ENCODE measurements at regions not wholly inside any gene's neighbourhood (a gene's known extent, or its start where the extent isn't known, plus 50 kb on each side); places are given as distances from the start of the nearest gene placed in this dataset.

- RAD21 ChIA-PET (ENCODE audit: low non-redundant PET in 1 of 2, low total read pairs in 2 of 2, uncharacterized antibody in 2 of 2, unreplicated experiment in 2 of 2) = no interaction called here
- intact Hi-C loops (cut with micrococcal nuclease) = no loop called here
- TF ChIP-seq FOSL1 (IDR thresholded peaks at IDR 0.05; ENCODE audit: low read depth) (no peak), EZH2 (IDR thresholded peaks at IDR 0.05) (no peak), ZFX (IDR thresholded peaks at IDR 0.05) (no peak), ZBTB33 (IDR thresholded peaks at IDR 0.05; ENCODE audit: extremely low read depth, insufficient replicate concordance, low read length) (no peak), RAD21 (IDR thresholded peaks at IDR 0.05; ENCODE audit: low read depth) (no peak), CBX3 (IDR thresholded peaks at IDR 0.05; ENCODE audit: low read depth) (no peak), TCF7L2 (IDR thresholded peaks at IDR 0.05; ENCODE audit: borderline replicate concordance, extremely low read depth, insufficient read depth, insufficient read length) (no peak), POLR2A (IDR thresholded peaks at IDR 0.05; ENCODE audit: borderline replicate concordance, extremely low read depth, insufficient read depth, insufficient read length) (no peak), JUND (IDR thresholded peaks at IDR 0.05) (no peak), SRF (IDR thresholded peaks at IDR 0.05; ENCODE audit: low read depth) (no peak), CEBPB (IDR thresholded peaks at IDR 0.05; ENCODE audit: low read depth) (no peak), EZH2phosphoT487 (IDR thresholded peaks at IDR 0.05; ENCODE audit: borderline replicate concordance) (no peak), POLR2AphosphoS5 (IDR thresholded peaks at IDR 0.05; ENCODE audit: low read depth, low read length) (no peak), REST (IDR thresholded peaks at IDR 0.05; ENCODE audit: low read depth) (no peak), YY1 (IDR thresholded peaks at IDR 0.05; ENCODE audit: extremely low read depth, insufficient replicate concordance, low read depth, low read length) (no peak)
Measured at GRCh38 chr7:55285665-55286064, 79.5 kb upstream of the LANCL2 start.

More at GRCh38 chr7:55285665-55286064, 79.5 kb upstream of the LANCL2 start:
- ATAC-seq (no peak), DNase-seq (ENCODE audit: low read depth, low spot score) (no peak)
- no peak overlapping the region for H3K4me3 ChIP-seq (replicated peaks in 1 of 2; ENCODE audit: low read depth in 1 of 2, low read length in 2 of 2)
- no peak overlapping the region for H3K9ac ChIP-seq (ENCODE audit: low read length)
- no peak overlapping the region for H3K27ac ChIP-seq (ENCODE audit: low read depth, low read length)
- no peaks in the 10 kb centered on the region for H3K36me3 ChIP-seq (ENCODE audit: control insufficient read depth in 1 of 2, insufficient read depth in 2 of 2, low read length in 2 of 2)
- ChIA-PET CTCF (no interaction called here), POLR2A (no interaction called here)
- H3K9me3 ChIP-seq (ENCODE audit: control insufficient read depth in 1 of 2, insufficient read depth in 1 of 2, low read depth in 1 of 2, low read length in 2 of 2) = no peaks in the 10 kb centered on the region
- H3K27me3 ChIP-seq (ENCODE audit: insufficient read depth, low read length) = peaks cover 28% of the 10 kb centered on the region
- no TSS peak for BruUV-seq (replicated peaks)
- H3K4me1 ChIP-seq (ENCODE audit: control insufficient read depth in 1 of 2, insufficient read depth in 2 of 2, low read length in 2 of 2) = no peaks in the 10 kb centered on the region
- H2AFZ ChIP-seq (ENCODE audit: low read depth, low read length, poor library complexity, severe bottlenecking) = no peak overlapping the region
- no peak overlapping the region for H3K4me2 ChIP-seq (ENCODE audit: low read length)
- H3K79me2 ChIP-seq (ENCODE audit: insufficient read depth, low read length) = no peaks in the 10 kb centered on the region
- H4K20me1 ChIP-seq (ENCODE audit: insufficient read depth) = no peaks in the 10 kb centered on the region
- H3K9me2 ChIP-seq (ENCODE audit: insufficient read depth) = no peaks in the 10 kb centered on the region
